ENCODE measurements at regions not wholly inside any gene's neighbourhood (a gene's known extent, or its start where the extent isn't known, plus 50 kb on each side); places are given as distances from the start of the nearest gene placed in this dataset.
"Not testable (repeated sequence)": the region's sequence is repeated elsewhere in the genome, so short reads cannot be mapped to it uniquely, and the experiment has no call there.

DNA sequence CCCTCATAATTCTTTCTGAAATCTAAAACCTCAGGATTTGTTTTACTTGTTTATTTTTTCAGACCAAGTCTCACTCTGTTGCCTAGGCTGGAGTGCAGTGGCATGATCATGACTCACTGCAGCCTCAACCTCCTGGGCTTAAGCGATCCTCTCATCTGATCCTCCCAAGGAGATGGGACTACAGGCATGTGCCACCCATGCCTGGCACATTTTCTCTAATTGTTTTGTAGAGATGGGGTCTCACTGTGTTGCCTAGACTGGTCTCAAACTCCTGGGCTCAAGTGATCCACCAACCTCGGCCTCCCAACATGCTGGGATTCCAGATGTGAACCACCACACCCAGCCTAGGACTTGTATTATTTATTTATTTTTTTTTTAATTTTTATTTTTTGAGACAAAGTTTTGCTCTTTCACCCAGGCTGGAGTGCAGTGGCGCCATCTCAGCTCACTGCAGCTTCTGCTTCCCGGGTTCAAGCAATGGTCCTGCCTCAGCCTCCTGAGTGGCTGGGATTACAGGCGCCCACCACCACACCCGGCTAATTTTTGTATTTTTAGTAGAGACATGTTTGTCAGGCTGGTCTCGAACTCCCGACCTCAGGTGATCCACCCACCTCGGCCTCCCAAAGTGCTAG is 281.9 kb downstream of the GOLGA6L6 start:
- H3K27me3 ChIP-seq (replicated peaks in 1 of 4; ENCODE audit: control insufficient read depth in 3 of 4, extremely low read depth in 1 of 4, insufficient read depth in 3 of 4, low read length in 3 of 4); H2BK20ac ChIP-seq (ENCODE audit: low read length); H3K4me3 ChIP-seq (ENCODE audit: extremely low read depth in 1 of 4, insufficient read depth in 2 of 4, low read depth in 3 of 4, low read length in 4 of 4); H3K23me2 ChIP-seq (ENCODE audit: low read depth, low read length); H4K91ac ChIP-seq (replicated peaks; ENCODE audit: insufficient read length, low read length); H2BK120ac ChIP-seq (replicated peaks; ENCODE audit: low read depth, low read length); H3K18ac ChIP-seq (ENCODE audit: extremely low read depth, low read length); H3K79me1 ChIP-seq (ENCODE audit: low read depth, low read length); H2BK15ac ChIP-seq (ENCODE audit: low read length); H3K9ac ChIP-seq (replicated peaks in 1 of 4; ENCODE audit: extremely low read depth in 1 of 4, low read depth in 3 of 4, low read length in 3 of 4); H3K56ac ChIP-seq (replicated peaks; ENCODE audit: insufficient read length, low read depth, low read length); H3K23ac ChIP-seq (ENCODE audit: insufficient read length); DNase-seq (ENCODE audit: low read depth in 1 of 2, low spot score in 2 of 2); H3K36me3 ChIP-seq (ENCODE audit: control insufficient read depth in 2 of 4, insufficient read depth in 4 of 4, low read length in 3 of 4); H3K4me1 ChIP-seq (replicated peaks in 1 of 4; ENCODE audit: control insufficient read depth in 3 of 4, insufficient read depth in 4 of 4, low read length in 3 of 4); H4K5ac ChIP-seq (ENCODE audit: insufficient read length, low read depth, low read length); H3K79me2 ChIP-seq (ENCODE audit: control insufficient read depth in 1 of 2, insufficient read depth in 2 of 2, low read length in 2 of 2); H3K14ac ChIP-seq (ENCODE audit: insufficient read length); H3K4me2 ChIP-seq (ENCODE audit: insufficient read depth in 1 of 2, low read depth in 2 of 2, low read length in 2 of 2); H2AFZ ChIP-seq (ENCODE audit: low read length); FAIRE-seq; H3K27ac ChIP-seq (ENCODE audit: low read depth, low read length); H3K4ac ChIP-seq (replicated peaks; ENCODE audit: insufficient read length, low read depth, low read length); H4K8ac ChIP-seq (ENCODE audit: extremely low read depth, insufficient read depth, low read length); H4K20me1 ChIP-seq (replicated peaks in 1 of 2; ENCODE audit: control insufficient read depth in 1 of 2, insufficient read depth in 2 of 2, low read length in 2 of 2); H2BK12ac ChIP-seq (ENCODE audit: low read depth, low read length); H2AK5ac ChIP-seq (ENCODE audit: low read depth, low read length); H2BK5ac ChIP-seq (ENCODE audit: low read depth, low read length); POLR2A ChIA-PET (ENCODE audit: partially characterized antibody): not testable (repeated sequence)
- peaks cover 11 to 71% of the 10 kb centered on the region in 2 experiments; a peak in 3 of 4 replicates for H3K9me3 ChIP-seq (ENCODE audit: insufficient read depth in 2 of 2, low read depth in 1 of 2, low read length in 1 of 2)
- CTCF ChIA-PET (ENCODE audit: partially characterized antibody), result interaction anchor here (0.6 kb wide), 1 partner anchor 1020 kb away, joined by 4 read pairs; no protein-coding TSS in a partner anchor
- WGBS, 2 experiments (ENCODE audit: extremely low coverage in 1 of 2, insufficient coverage in 1 of 2, insufficient read length in 1 of 2, insufficient replicate concordance in 2 of 2, low coverage in 1 of 2, low lambda C conversion rate in 2 of 2, missing lambda C conversion rate in 1 of 2), result 79% methylated on average over 9 of the region's 9 CpGs; no CpG with 5 or more reads in 1 of the 2 experiments

DNA sequence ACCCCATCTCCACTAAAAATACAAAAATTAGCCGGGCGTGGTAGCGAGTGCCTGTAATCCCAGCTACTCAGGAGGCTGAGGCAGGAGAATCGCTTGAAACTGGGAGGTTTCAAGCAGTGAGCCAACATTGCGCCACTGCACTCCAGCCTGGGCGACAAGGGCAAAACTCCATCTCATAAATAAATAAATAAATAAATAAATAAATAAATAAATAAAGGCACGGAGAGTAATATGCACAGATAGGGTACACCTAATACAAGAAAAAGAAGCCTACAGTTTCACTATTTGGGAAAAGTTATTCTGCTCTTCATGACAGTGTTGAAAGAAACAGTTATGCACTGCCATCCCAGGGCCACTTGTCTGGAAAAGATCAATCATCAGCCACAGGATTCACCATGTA is 285.2 kb downstream of the GOLGA6L6 start:
- H2BK5ac ChIP-seq (ENCODE audit: low read depth, low read length); H3K4me2 ChIP-seq (ENCODE audit: insufficient read depth in 1 of 2, low read depth in 2 of 2, low read length in 2 of 2); H3K56ac ChIP-seq (replicated peaks; ENCODE audit: insufficient read length, low read depth, low read length); H2BK120ac ChIP-seq (replicated peaks; ENCODE audit: low read depth, low read length); H3K14ac ChIP-seq (ENCODE audit: insufficient read length); H2AFZ ChIP-seq (ENCODE audit: low read length); H3K27ac ChIP-seq (ENCODE audit: low read depth, low read length); H2BK12ac ChIP-seq (ENCODE audit: low read depth, low read length); H4K91ac ChIP-seq (replicated peaks; ENCODE audit: insufficient read length, low read length); H2BK15ac ChIP-seq (ENCODE audit: low read length); H4K20me1 ChIP-seq (replicated peaks in 1 of 2; ENCODE audit: control insufficient read depth in 1 of 2, insufficient read depth in 2 of 2, low read length in 2 of 2); H3K4me3 ChIP-seq (ENCODE audit: extremely low read depth in 1 of 4, insufficient read depth in 2 of 4, low read depth in 3 of 4, low read length in 4 of 4); CTCF ChIA-PET (ENCODE audit: partially characterized antibody); DNase-seq (ENCODE audit: low read depth in 1 of 2, low spot score in 2 of 2); H3K9ac ChIP-seq (replicated peaks in 1 of 4; ENCODE audit: extremely low read depth in 1 of 4, low read depth in 3 of 4, low read length in 3 of 4); H3K23me2 ChIP-seq (ENCODE audit: low read depth, low read length); H3K23ac ChIP-seq (ENCODE audit: insufficient read length); H4K5ac ChIP-seq (ENCODE audit: insufficient read length, low read depth, low read length); H3K4me1 ChIP-seq (replicated peaks in 1 of 4; ENCODE audit: control insufficient read depth in 3 of 4, insufficient read depth in 4 of 4, low read length in 3 of 4); H3K36me3 ChIP-seq (ENCODE audit: control insufficient read depth in 2 of 4, insufficient read depth in 4 of 4, low read length in 3 of 4); H3K27me3 ChIP-seq (replicated peaks in 1 of 4; ENCODE audit: control insufficient read depth in 3 of 4, extremely low read depth in 1 of 4, insufficient read depth in 3 of 4, low read length in 3 of 4); POLR2A ChIA-PET (ENCODE audit: partially characterized antibody); H3K79me1 ChIP-seq (ENCODE audit: low read depth, low read length); H2AK5ac ChIP-seq (ENCODE audit: low read depth, low read length); H3K4ac ChIP-seq (replicated peaks; ENCODE audit: insufficient read length, low read depth, low read length); H4K8ac ChIP-seq (ENCODE audit: extremely low read depth, insufficient read depth, low read length); H2BK20ac ChIP-seq (ENCODE audit: low read length); H3K79me2 ChIP-seq (ENCODE audit: control insufficient read depth in 1 of 2, insufficient read depth in 2 of 2, low read length in 2 of 2); H3K18ac ChIP-seq (ENCODE audit: extremely low read depth, low read length); FAIRE-seq: not testable (repeated sequence)
- 86% methylated on average over 7 of the region's 7 CpGs; no CpG with 5 or more reads in 1 of the 2 experiments for WGBS, 2 experiments (ENCODE audit: extremely low coverage in 1 of 2, insufficient coverage in 1 of 2, insufficient read length in 1 of 2, insufficient replicate concordance in 2 of 2, low coverage in 1 of 2, low lambda C conversion rate in 2 of 2, missing lambda C conversion rate in 1 of 2)
- H3K9me3 ChIP-seq (ENCODE audit: insufficient read depth in 2 of 2, low read depth in 1 of 2, low read length in 1 of 2), result peaks cover 6 to 71% of the 10 kb centered on the region in 2 experiments; a peak in 3 of 4 replicates
